SK-N-MC (cell line): ENCODE measurements at regions not wholly inside any gene's neighbourhood (a gene's known extent, or its start where the extent isn't known, plus 50 kb on each side); places are given as distances from the start of the nearest gene placed in this dataset.

Experiments
- EZH2 ChIP-seq: fragments of 200-600 bp; sonication (generic); IDR thresholded peaks from one replicate; pipeline ENCODE4 v1.6.1; 2017; ENCODE audit warnings: antibody characterized with exemption
- FOXP2 ChIP-seq: optimal IDR thresholded peaks from 2 replicates; pipeline ENCODE3; 2011; ENCODE audit warnings: mild to moderate bottlenecking, moderate library complexity; ENCODE audit not compliant: insufficient read depth; ENCODE audit errors: extremely low read length, control extremely low read depth
- POLR2AphosphoS5 ChIP-seq: IDR thresholded peaks from 2 replicates; pipeline ENCODE4 v1.6.1; 2012; ENCODE audit warnings: mild to moderate bottlenecking, low read depth, low read length, borderline replicate concordance

DNA sequence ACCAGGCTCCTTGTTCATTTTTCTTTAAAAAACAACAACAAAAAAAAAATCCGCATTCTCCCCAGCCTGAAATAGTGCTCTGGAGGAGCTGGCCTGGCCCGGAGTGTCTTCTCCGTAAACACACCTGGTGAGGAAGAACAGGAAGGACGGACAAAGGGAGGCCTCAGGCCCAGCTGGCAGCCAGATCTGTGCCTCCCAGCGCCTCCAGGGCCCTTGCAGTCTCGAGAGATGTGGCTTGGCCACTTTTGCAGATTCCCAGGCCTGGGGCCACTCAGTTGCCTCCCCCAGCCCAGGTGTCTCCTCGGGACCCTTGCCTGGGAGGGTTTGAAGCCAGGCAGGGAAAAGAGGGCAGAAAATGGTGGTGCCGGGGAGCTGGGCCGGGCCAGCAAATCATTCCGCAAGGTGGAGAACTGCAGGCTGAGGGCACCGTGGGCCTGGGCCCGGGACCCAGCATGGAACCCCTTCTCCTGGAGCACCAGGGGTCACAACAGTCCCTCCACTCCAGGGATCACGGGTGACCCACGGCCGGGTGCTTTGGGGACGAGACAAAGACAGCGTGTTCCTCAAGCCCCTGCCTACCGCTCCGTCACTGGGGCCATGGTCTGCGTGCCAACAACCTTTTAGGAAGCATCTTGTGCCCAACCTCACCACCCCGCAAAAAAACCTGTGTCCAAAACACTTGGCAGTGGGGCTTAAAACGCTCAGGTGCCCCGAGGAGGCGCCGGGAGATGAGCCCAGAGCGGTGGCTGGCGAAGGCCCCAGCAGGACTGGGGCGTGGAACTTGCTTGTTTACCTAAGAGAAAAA, 67.1 kb upstream of the WNT7B start:
- TF ChIP-seq POLR2AphosphoS5 (no peak), EZH2 (no peak), FOXP2 (no peak)
